Liver (tissue), 8 donors: ENCODE measurements at regions not wholly inside any gene's neighbourhood (a gene's known extent, or its start where the extent isn't known, plus 50 kb on each side); places are given as distances from the start of the nearest gene placed in this dataset.
A peak's percentile ranks its signal among the peaks of the same experiment; 100 is the strongest.

Source experiments
- DNase-seq: peaks from one replicate; pipeline ENCODE4 v3.0.0-alpha.2; 2017; ENCODE audit warnings: low spot score
- H3K27ac ChIP-seq, 2 donors: one replicate each; pipeline ENCODE4 v1.7.0; 2013; ENCODE audit warnings: inconsistent platforms in 2 of 2, low read length in 2 of 2, control low read depth in 1 of 2, low read depth in 1 of 2, mild to moderate bottlenecking in 1 of 2
- H3K27me3 ChIP-seq, 4 donors: one replicate each; pipeline versions ENCODE4 v1.6.1 to v1.7.0; 2013; ENCODE audit warnings: low read length in 3 of 4, inconsistent platforms in 1 of 4, mild to moderate bottlenecking in 1 of 4, moderate library complexity in 1 of 4; ENCODE audit not compliant: control insufficient read depth in 4 of 4, insufficient read depth in 4 of 4
- H3K36me3 ChIP-seq, 4 donors: one replicate each; pipeline versions ENCODE4 v1.6.1 to v1.7.0; 2013; ENCODE audit warnings: low read length in 3 of 4, mild to moderate bottlenecking in 3 of 4, low read depth in 1 of 4, moderate library complexity in 1 of 4; ENCODE audit not compliant: control insufficient read depth in 4 of 4, insufficient read depth in 3 of 4
- H3K4me1 ChIP-seq, 4 donors: one replicate each; pipeline versions ENCODE4 v1.6.1 to v1.7.0; 2013; ENCODE audit warnings: low read length in 3 of 4, mild to moderate bottlenecking in 3 of 4, moderate library complexity in 1 of 4; ENCODE audit not compliant: control insufficient read depth in 4 of 4, insufficient read depth in 4 of 4
- H3K4me3 ChIP-seq, 3 donors: one replicate each; pipeline versions ENCODE4 v1.6.1 to v1.7.0; 2013; ENCODE audit warnings: low read length in 3 of 3, control low read depth in 1 of 3, low read depth in 1 of 3, mild to moderate bottlenecking in 1 of 3
- H3K9ac ChIP-seq, 2 donors: one replicate each; pipeline ENCODE4 v1.7.0; 2013; ENCODE audit warnings: low read length in 2 of 2, mild to moderate bottlenecking in 2 of 2, moderate library complexity in 2 of 2, control low read depth in 1 of 2, low read depth in 1 of 2
- H3K9me3 ChIP-seq, 4 donors: one replicate each; pipeline versions ENCODE4 v1.6.1 to v1.7.0; 2013; ENCODE audit warnings: low read length in 3 of 4; ENCODE audit not compliant: control insufficient read depth in 4 of 4
- ATF3 ChIP-seq: IDR thresholded peaks from 2 replicates; pipeline ENCODE4 v1.6.1; 2016; ENCODE audit warnings: antibody characterized with exemption
- CTCF ChIP-seq: fragments of 150-350 bp; IDR thresholded peaks from 2 replicates; pipeline ENCODE4 v1.5.1; 2017; ENCODE audit warnings: improper control_type of control experiment, low read depth, low read length; ENCODE audit not compliant: missing input control
- EGR1 ChIP-seq, 2 donors: IDR thresholded peaks; 2 replicates each; pipeline ENCODE4 v1.6.1; 2016 to 2018; ENCODE audit warnings: antibody characterized with exemption in 2 of 2, low read depth in 2 of 2
- FOXA1 ChIP-seq: IDR thresholded peaks from 2 replicates; pipeline ENCODE4 v1.6.1; 2016; ENCODE audit warnings: antibody characterized with exemption
- FOXA2 ChIP-seq: IDR thresholded peaks from 2 replicates; pipeline ENCODE4 v1.6.1; 2016; ENCODE audit warnings: antibody characterized with exemption
- GABPA ChIP-seq, 2 donors: IDR thresholded peaks in 1 of 2; conservative IDR thresholded peaks in 1 of 2; 2 replicates each; pipeline ENCODE4 v1.6.1; 2016; ENCODE audit warnings: antibody characterized with exemption in 2 of 2, mild to moderate bottlenecking in 1 of 2, moderate library complexity in 1 of 2
- HNF4A ChIP-seq, 2 donors: conservative IDR thresholded peaks; 2 replicates each; pipeline ENCODE4 v1.6.1; 2016; ENCODE audit warnings: antibody characterized with exemption in 2 of 2, mild to moderate bottlenecking in 2 of 2
- HNF4G ChIP-seq: IDR thresholded peaks from 2 replicates; pipeline ENCODE4 v1.6.1; 2016; ENCODE audit warnings: antibody characterized with exemption
- JUND ChIP-seq, 2 donors: IDR thresholded peaks; 2 replicates each; pipeline ENCODE4 v1.6.1; 2016; ENCODE audit warnings: antibody characterized with exemption in 2 of 2
- NR2F2 ChIP-seq: IDR thresholded peaks from 2 replicates; pipeline ENCODE4 v1.6.1; 2016; ENCODE audit warnings: antibody characterized with exemption
- RAD21 ChIP-seq, 2 donors: IDR thresholded peaks; 2 replicates each; pipeline ENCODE4 v1.6.1; 2016; ENCODE audit warnings: antibody characterized with exemption in 2 of 2, mild to moderate bottlenecking in 2 of 2
- RXRA ChIP-seq, 2 donors: IDR thresholded peaks; 2 replicates each; pipeline ENCODE4 v1.6.1; 2017 to 2018; ENCODE audit warnings: antibody characterized with exemption in 2 of 2, mild to moderate bottlenecking in 1 of 2
- SP1 ChIP-seq: IDR thresholded peaks from 2 replicates; pipeline ENCODE4 v1.6.1; 2018; ENCODE audit warnings: antibody characterized with exemption, mild to moderate bottlenecking
- TAF1 ChIP-seq: conservative IDR thresholded peaks from 2 replicates; pipeline ENCODE4 v1.6.1; 2016; ENCODE audit warnings: antibody characterized with exemption, mild to moderate bottlenecking
- YY1 ChIP-seq: IDR thresholded peaks from 2 replicates; pipeline ENCODE4 v1.6.1; 2016; ENCODE audit warnings: antibody characterized with exemption, mild to moderate bottlenecking
- ZBTB33 ChIP-seq: IDR thresholded peaks from 2 replicates; pipeline ENCODE4 v1.6.1; 2016; ENCODE audit warnings: antibody characterized with exemption
- WGBS: extraction: QIAGEN DNeasy Blood & Tissue Kit; methylation state at CpG from one replicate; pipeline ENCODE4 v1.1.7; 2013; 5-methylcytosine and 5-hydroxymethylcytosine counted together
- TF ChIP-seq, protein P1 (sequence below): IDR thresholded peaks from 2 replicates; pipeline ENCODE4 v1.6.1; 2016; ENCODE audit warnings: antibody characterized with exemption
- TF ChIP-seq, protein P2 (sequence below): IDR thresholded peaks from 2 replicates; pipeline ENCODE4 v1.6.1; 2016; ENCODE audit warnings: antibody characterized with exemption, mild to moderate bottlenecking
- donor health status: healthy.
- donor health status: healthy.
- donor health status: healthy.
- donor health status: healthy.
- donor health status: healthy.

DNA sequence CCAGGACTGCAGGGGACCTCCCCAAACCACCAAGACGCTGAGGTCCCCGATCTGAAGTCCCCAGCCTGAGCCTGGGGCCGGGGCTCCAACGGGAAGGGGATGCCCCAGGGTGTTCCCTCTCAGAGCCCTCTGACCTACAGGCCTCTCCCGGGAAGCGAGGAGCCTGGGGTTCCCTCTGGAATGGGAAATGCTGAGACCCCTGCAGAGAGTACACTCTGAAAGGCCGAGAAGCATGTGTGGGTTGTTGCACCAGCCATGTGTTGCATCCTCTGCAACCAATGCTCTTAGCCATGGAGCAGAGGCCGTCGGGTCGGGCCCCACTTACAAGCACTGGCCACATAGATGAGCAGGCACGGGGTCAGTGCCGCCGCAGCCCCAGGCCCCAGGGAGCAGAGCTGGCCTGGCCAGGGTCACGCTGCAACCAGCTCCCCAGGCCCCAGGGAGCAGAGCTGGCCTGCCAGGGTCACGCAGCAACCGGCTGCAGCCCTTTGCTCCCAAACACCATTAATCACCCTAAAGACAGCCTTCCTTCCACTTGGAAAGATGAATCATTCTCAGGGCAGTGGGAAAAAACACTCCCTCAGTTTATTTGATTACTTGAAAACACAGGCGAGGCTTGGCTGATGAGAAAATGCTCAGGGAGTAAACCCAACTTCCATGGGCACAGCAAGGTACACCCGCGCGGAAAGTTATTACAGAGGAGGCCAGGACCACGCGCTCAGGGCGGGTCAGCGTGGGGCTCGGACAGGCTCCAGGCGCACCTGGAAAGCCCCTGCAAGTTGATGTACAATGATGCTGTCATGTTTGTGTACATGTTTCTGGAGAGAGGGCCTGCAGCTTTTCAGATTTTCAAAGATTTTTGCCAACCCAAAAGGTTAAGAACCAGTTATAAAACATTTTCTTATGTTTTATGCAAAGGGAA is 78.0 kb upstream of the AFDN start:
- no peaks in the 10 kb centered on the region for H3K36me3 ChIP-seq
- H3K4me1 ChIP-seq: peaks cover 6 to 20% (median 8%) of the 10 kb centered on the region in 4 donors
- H3K27ac ChIP-seq: no peak overlapping the region
- H3K27me3 ChIP-seq: no peaks in the 10 kb centered on the region
- no peak overlapping the region for H3K9ac ChIP-seq
- peaks cover 0 to 4% (median 1%) of the 10 kb centered on the region in 4 donors for H3K9me3 ChIP-seq
- no peak overlapping the region for H3K4me3 ChIP-seq
- no peak for DNase-seq
- TF ChIP-seq CTCF: no peak
- TF ChIP-seq RXRA (IDR thresholded peaks at IDR 0.05): no peak
- no peak for TF ChIP-seq RAD21 (IDR thresholded peaks at IDR 0.05)
- no peak for TF ChIP-seq GABPA (IDR thresholded peaks at IDR 0.05 in 1 of 2, conservative IDR thresholded peaks at IDR 0.05 in 1 of 2)
- no peak for TF ChIP-seq TAF1
- WGBS: 90% methylated on average over 26 of the region's 26 CpGs

- Histone ChIP-seq H3K27me3 (no peaks in the 10 kb centered on the region), H3K9me3 (no peaks in the 10 kb centered on the region), H3K27ac (peak overlapping the region; percentile 33 to 71), H3K4me3 (no peak overlapping the region), H3K36me3 (no peaks in the 10 kb centered on the region), H3K4me1 (peaks cover 6 to 20% (median 8%) of the 10 kb centered on the region in 4 donors), H3K9ac (no peak overlapping the region)
- TF ChIP-seq EGR1 (IDR thresholded peaks at IDR 0.05; ENCODE audit: low read depth in 2 of 2) (peak in 1 of 2 donors; percentile 51), HNF4G (peak; percentile 43), ZBTB33 (no peak), HNF4A (conservative IDR thresholded peaks at IDR 0.05) (peak; percentile 77 to 90), YY1 (peak; percentile 73), RAD21 (IDR thresholded peaks at IDR 0.05) (peak; percentile 65 to 82), JUND (IDR thresholded peaks at IDR 0.05) (peak in 1 of 2 donors; percentile 77), RXRA (IDR thresholded peaks at IDR 0.05) (peak; percentile 94 to 99), TAF1 (no peak), GABPA (IDR thresholded peaks at IDR 0.05 in 1 of 2, conservative IDR thresholded peaks at IDR 0.05 in 1 of 2) (peak in 1 of 2 donors; percentile 58), NR2F2 (peak; percentile 81), ATF3 (no peak), CTCF (no peak), FOXA1 (peak; percentile 94), SP1 (peak; percentile 92), FOXA2 (peak; percentile 88)
- TF ChIP-seq, protein P1, sequence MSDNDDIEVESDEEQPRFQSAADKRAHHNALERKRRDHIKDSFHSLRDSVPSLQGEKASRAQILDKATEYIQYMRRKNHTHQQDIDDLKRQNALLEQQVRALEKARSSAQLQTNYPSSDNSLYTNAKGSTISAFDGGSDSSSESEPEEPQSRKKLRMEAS: peak; percentile 94
- TF ChIP-seq, protein P2, sequence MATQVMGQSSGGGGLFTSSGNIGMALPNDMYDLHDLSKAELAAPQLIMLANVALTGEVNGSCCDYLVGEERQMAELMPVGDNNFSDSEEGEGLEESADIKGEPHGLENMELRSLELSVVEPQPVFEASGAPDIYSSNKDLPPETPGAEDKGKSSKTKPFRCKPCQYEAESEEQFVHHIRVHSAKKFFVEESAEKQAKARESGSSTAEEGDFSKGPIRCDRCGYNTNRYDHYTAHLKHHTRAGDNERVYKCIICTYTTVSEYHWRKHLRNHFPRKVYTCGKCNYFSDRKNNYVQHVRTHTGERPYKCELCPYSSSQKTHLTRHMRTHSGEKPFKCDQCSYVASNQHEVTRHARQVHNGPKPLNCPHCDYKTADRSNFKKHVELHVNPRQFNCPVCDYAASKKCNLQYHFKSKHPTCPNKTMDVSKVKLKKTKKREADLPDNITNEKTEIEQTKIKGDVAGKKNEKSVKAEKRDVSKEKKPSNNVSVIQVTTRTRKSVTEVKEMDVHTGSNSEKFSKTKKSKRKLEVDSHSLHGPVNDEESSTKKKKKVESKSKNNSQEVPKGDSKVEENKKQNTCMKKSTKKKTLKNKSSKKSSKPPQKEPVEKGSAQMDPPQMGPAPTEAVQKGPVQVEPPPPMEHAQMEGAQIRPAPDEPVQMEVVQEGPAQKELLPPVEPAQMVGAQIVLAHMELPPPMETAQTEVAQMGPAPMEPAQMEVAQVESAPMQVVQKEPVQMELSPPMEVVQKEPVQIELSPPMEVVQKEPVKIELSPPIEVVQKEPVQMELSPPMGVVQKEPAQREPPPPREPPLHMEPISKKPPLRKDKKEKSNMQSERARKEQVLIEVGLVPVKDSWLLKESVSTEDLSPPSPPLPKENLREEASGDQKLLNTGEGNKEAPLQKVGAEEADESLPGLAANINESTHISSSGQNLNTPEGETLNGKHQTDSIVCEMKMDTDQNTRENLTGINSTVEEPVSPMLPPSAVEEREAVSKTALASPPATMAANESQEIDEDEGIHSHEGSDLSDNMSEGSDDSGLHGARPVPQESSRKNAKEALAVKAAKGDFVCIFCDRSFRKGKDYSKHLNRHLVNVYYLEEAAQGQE: peak; percentile 67
- WGBS: 36% methylated on average over 4 of the region's 4 CpGs
- DNase-seq: no peak
Measured at GRCh38 chr6:167750956-167751358, 75.8 kb upstream of the AFDN start.
